ENCODE measurements at regions not wholly inside any gene's neighbourhood (a gene's known extent, or its start where the extent isn't known, plus 50 kb on each side); places are given as distances from the start of the nearest gene placed in this dataset.
"Not testable (repeated sequence)": the region's sequence is repeated elsewhere in the genome, so short reads cannot be mapped to it uniquely, and the experiment has no call there.

DNA sequence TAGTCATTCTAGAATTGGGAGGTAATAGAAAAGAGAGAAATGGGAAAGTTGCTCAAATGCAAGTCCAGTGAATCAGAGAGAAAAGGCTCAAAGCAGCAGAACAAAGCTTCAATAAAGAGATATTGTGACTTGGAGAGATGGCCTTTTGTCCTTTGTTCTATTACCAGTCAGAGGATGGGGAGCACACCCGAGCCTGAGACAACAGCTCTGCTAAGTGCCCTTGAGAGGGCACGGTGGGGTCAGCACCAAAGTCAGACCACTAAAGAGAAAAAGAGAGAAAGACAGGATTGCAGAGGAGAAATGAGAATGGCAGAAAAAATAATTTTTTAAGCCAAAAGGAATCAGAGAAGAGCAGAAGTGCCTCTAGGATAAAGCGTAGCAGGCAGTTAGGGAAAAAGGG lies 553.1 kb downstream of the TTLL7 start:
- not testable (repeated sequence) for DNase-seq (ENCODE audit: low read depth); H3K4me3 ChIP-seq (ENCODE audit: low read depth, low read length)

DNA sequence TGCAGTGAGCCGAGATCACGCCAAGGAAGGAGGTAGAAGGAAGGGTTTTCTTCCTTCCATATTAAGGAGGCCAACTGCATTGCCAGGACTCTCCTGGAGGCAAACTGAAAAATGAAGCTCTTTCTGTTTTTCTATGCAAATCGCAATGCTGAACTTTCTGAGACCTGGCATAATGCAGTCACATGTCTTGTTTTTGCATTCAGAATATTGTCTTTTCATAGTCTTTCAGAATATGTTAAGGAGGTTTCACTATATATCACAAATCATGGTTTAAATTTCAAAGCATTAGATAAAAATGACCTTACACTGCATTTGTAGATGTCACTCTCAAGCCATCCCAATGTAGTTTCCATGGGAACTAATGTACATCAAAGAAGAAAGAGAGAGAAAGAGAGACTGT lies 556.5 kb downstream of the TTLL7 start:
- not testable (repeated sequence) for H3K4me3 ChIP-seq (ENCODE audit: low read depth, low read length); DNase-seq (ENCODE audit: low read depth)

DNA sequence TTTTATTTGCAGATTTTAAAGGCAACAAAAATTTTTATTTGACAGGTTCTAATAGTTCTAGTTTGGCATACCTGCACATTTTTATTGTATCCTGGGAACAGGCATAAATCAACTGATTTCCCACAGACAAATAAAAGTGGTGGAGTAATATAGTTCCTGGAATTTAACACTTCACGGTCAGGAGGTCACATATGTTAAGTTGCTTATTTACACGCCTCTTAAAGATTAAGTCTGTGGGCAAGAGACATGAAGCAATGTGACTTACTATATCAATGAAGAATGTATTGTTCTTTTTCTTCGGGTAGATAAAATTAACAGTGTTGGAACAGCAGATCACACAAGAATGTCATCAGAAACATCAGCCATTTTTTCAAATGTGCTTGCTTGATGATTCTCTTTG lies 558.3 kb downstream of the TTLL7 start:
- not testable (repeated sequence) for DNase-seq (ENCODE audit: low read depth); H3K4me3 ChIP-seq (ENCODE audit: low read depth, low read length)

DNA sequence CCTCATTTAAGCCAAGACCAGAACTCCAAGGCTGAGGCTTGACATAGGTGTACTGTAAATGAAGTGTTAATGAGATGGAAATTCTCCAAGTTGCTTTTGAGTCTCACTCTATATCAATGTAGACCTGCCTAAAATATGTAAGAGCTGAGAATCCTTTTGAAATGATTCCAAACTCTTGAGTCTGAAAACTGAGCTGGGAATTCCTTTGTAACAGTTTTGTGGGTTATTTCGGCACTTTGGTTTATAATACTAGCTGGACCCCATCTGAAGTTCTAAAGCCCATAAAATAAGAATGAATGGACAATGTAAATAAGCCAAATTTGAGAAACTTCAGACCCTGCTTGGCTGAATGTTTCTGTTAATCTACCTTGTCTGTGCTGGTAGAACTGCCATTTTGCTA lies 558.9 kb downstream of the TTLL7 start:
- H3K4me3 ChIP-seq (ENCODE audit: low read depth, low read length); DNase-seq (ENCODE audit: low read depth): not testable (repeated sequence)

DNA sequence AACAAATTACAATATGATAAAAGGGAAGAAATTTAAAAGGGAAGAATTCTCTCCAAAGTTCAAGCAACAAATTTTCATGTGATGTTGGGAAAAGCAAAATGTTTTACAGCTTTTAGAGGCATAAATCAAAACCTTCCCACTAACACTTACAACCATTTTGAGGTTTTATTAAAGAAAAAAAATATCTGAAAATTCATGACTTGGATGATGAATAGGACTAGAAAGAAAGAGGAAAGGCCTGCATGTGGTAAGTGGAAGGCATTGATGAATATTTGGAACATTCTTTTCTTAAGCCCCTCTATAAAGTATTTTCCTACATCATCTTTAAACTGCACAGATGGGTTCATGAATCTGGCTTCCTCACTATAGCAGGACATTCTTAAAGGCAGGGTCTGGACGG lies 560.6 kb downstream of the TTLL7 start:
- not testable (repeated sequence) for DNase-seq (ENCODE audit: low read depth); H3K4me3 ChIP-seq (ENCODE audit: low read depth, low read length)

DNA sequence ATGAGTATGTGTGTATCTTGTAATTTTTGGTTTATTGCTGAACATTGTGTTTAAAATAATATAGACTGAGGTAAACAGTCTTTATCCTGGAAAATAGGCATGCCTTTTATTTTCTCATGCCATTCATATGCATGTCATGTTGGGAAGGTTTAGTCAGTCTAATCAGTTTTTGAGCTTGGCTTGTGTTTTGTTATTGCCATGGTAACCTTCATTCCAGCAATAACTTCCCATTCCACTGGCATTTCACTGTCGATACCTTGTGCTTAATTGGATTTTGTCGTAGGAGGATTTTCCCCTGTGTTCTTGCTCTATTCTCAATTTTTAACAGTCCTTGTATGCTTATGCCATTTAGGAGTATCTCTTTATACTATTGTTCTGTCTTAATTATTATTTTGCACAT lies 563.6 kb downstream of the TTLL7 start:
- not testable (repeated sequence) for DNase-seq (ENCODE audit: low read depth); H3K4me3 ChIP-seq (ENCODE audit: low read depth, low read length)

DNA sequence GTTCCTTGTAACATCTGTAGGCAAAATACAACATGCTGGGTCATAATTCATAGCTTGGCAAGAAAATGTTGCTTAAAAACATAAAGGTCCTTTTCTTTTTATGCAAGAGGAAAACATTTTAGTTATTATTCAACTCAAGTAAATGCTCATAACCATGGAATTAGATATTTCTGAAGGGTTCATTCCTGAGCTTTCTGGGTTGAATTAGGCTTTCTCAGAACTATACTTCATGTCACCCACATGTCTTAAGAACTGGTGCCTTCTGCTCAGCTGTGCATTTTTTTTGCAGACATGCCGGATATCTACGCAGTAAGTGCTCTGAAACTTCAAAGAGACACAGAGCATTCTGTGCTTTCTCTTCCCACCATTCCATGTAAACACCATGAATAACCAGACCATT lies 571.4 kb downstream of the TTLL7 start:
- not testable (repeated sequence) for DNase-seq (ENCODE audit: low read depth); H3K4me3 ChIP-seq (ENCODE audit: low read depth, low read length)

DNA sequence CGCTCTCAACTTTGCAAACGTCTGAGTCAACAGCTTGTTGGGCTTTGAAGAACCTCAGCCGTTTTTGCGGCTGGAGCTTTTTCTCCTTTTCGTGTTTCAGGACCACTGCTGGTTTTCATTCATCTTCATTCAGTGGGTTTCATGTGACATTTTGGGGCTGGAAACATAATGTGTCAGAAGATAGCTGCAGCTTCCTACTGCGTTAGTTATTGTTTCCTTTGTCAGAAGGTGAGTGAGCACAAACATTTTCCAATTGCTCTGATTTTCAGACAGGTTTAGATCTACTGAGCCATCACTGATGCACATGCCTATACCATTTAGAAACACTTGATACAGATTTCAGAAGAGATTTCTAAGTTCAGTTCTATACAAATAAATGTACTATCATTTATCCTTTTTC lies 575.5 kb downstream of the TTLL7 start:
- not testable (repeated sequence) for H3K4me3 ChIP-seq (ENCODE audit: low read depth, low read length); DNase-seq (ENCODE audit: low read depth)

DNA sequence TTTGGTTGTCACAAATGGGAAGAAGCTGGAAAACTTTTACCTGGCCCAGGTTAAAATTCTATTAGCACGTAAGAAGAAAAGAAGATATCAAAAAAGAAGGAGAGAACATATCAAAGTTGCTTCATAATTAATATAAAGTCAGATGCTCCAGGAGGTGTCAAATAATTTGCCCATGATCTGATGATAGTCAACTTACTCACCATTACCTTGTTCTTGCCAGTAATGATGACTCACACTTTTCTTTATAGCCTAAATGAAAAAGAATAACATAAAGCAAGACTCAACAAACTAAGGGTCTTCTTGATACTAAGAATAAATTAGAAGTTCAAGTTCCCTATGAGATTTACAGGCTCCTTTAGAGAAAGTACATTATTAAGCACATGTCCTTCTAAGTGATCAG lies 580.4 kb downstream of the TTLL7 start:
- TF ChIP-seq, protein P1, sequence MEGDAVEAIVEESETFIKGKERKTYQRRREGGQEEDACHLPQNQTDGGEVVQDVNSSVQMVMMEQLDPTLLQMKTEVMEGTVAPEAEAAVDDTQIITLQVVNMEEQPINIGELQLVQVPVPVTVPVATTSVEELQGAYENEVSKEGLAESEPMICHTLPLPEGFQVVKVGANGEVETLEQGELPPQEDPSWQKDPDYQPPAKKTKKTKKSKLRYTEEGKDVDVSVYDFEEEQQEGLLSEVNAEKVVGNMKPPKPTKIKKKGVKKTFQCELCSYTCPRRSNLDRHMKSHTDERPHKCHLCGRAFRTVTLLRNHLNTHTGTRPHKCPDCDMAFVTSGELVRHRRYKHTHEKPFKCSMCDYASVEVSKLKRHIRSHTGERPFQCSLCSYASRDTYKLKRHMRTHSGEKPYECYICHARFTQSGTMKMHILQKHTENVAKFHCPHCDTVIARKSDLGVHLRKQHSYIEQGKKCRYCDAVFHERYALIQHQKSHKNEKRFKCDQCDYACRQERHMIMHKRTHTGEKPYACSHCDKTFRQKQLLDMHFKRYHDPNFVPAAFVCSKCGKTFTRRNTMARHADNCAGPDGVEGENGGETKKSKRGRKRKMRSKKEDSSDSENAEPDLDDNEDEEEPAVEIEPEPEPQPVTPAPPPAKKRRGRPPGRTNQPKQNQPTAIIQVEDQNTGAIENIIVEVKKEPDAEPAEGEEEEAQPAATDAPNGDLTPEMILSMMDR (IDR thresholded peaks at IDR 0.05; ENCODE audit: low read depth, low read length, missing control alignments) = no peak
- H3K4me3 ChIP-seq (ENCODE audit: low read depth, low read length) = no peak overlapping the region
- DNase-seq (ENCODE audit: low read depth) = no peak

DNA sequence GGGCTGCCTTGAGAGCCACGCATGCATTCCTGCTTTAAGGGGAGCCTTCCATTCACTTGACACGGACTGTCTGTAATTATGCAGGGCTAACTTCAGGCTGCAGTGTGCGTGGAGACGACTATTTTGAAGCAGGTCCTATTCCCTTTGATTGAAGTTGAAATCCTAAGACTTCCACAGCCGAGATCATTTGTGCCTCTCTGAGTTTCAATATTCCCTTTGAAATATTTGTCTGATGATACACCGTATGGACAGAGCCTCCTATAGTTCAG lies 585.2 kb downstream of the TTLL7 start:
- not testable (repeated sequence) for DNase-seq (ENCODE audit: low read depth); H3K4me3 ChIP-seq (ENCODE audit: low read depth, low read length)

DNA sequence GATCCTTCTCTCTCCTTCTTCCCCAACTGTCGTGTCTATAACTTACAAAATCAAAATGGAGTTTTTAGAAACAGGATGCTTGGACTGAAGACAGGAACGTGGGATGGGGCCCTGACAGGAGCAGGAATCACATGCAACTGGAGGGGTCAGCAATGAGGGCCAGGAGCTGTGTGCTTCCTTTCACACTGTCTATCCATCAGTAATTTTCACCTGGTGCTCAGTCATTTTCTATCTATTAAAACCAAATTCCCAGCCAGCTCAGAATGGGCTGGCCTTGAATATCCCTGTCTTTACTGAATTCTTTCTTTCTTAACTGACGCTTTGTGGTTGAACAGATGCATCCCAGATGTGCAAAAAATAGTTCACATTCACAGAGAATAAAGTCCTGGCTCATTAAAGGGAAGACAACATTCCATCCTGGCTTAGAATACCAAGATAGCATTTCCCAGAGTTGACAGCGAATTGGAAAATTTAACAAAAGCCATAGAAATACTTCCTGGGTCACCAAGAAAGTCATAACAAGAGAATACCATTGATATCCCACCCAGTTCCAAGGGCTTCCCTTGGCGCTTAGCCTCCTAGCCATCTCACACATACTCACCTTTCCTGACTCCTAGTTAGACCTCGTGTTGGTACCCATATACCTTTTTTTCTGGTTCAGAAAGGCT lies 588.1 kb downstream of the TTLL7 start:
- not testable (repeated sequence) for H3K4me3 ChIP-seq (ENCODE audit: low read depth, low read length); DNase-seq (ENCODE audit: low read depth)

DNA sequence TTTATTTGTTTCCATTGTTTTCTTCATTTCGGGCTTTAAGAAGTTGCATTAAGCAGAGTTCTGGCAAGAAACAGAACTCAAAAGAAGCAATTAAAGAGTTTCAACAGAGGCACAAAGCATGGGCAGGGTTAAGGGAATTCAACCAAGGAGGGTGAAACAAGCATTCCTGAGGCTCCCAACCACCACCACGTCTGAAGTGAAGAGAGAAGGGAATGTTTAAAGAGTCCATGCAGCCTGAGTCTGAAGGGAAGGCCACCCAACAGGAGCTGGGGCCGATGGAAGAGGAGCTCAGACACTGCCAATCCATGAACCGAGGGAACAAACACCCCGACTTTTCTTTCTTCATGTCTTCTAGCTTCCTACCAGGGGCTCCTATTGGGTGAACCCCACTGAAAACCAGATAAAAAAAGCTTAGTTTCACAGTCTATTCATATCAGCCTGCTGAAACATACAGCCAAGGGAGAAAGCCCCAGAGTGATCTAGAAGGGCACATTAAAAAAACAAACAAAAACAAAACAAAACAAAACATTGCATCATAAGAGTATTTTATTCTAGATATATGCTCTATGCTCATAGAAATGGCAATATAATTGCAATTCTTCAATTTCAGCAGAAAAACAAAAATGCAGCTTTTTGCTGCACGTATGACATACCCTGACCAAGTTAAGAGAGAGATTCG lies 592.1 kb downstream of the TTLL7 start:
- DNase-seq (ENCODE audit: low read depth); H3K4me3 ChIP-seq (ENCODE audit: low read depth, low read length): not testable (repeated sequence)

DNA sequence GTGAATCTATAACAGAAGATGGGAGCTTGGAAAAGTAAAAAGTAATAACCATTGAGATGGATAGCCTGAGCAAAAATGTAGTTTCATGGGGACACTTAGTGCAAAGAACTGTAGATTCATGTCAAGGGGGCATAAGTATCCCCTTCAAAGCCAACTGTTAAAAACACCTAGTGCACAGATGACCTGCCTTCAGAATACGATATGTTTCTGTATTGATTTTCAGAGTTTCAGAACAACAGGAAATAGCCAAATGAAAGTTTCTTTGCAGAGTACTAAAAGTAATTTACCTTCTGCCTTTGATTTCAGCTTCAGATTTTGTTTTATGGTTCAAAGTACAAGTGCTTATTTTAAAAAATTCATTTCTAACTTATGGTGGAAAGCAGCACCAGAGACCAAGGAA lies 593.1 kb downstream of the TTLL7 start:
- not testable (repeated sequence) for H3K4me3 ChIP-seq (ENCODE audit: low read depth, low read length)

DNA sequence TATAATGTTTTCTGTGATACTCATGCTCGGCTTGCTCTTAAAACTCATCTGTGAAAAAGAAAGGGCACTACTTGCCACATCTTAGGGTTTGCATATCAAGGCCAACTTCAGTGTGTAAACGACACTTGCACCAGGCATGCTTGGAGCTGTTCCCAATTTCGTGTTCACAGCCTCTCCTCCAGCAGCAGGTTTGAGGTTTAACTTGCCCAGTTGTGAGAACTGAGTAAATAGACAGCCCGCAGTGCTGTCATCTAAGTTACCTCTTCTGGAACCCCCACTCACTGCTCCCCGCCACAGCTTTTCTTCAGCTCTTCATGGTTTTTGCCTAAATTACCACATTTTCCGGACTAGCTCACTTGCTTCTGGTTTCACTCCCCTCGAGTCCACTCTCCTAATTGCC lies 595.4 kb downstream of the TTLL7 start:
- not testable (repeated sequence) for DNase-seq (ENCODE audit: low read depth); H3K4me3 ChIP-seq (ENCODE audit: low read depth, low read length)

More for the DNA sequence above, 593.1 kb downstream of the TTLL7 start:
- peak; percentile 2 for DNase-seq (ENCODE audit: low read depth)

DNA sequence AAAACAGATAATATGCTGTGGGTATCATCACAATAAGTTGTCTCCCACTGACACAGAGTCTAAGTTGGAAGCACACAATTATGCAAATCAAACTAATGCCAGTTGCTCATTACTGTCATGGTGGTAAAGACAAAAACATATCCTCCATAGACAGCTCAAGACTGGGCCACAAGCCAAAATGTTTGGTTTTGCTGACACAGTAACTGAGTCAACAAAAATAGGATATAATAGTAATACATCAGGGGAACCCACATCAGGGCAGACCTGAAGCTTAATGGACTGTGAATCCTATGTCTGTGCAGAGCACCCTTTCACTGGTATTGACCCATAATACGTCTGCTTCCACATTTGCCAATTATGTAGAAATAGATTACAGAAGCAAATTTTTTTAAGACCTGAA lies 597.8 kb downstream of the TTLL7 start:
- H3K4me3 ChIP-seq (ENCODE audit: low read depth, low read length); DNase-seq (ENCODE audit: low read depth): not testable (repeated sequence)

DNA sequence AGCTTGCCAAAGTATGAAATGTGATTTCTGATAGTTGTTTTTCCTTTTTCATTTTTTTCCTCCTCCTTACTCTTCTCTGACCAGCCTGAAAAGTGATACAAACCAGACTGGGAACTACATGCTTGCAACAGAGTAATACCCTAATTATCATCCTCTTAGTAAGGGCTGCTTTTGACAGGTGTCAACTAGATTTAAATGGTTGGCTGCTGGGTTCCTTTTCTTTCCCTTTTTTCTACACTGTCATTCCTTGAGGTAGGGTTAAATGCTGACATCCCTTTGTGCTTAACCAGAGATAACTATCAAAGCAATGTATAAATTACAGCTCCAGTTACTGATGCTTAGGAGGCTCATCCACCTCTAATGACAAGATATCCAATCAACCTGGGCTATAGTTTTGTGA lies 598.8 kb downstream of the TTLL7 start:
- DNase-seq (ENCODE audit: low read depth) = not testable (repeated sequence)

DNA sequence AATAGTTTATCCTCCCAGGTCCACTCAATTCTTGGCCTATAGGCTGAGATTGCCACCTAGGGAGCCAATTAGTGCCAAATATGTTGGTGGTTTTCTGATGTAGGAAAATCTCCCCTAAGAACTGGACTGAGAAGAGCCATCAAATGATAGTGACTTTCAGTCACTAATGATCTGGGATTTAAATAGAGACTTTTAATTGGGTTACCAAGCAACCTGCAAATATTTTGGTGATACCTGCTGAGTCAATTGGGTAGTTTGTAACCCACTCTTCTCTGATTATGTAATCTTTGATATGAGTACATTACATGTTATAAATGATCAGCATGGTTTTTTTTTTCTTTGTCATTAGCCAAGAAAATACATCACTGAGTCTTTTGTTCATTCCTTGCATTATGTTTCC lies 600.8 kb downstream of the TTLL7 start:
- DNase-seq (ENCODE audit: low read depth); H3K4me3 ChIP-seq (ENCODE audit: low read depth, low read length): not testable (repeated sequence)

More for the DNA sequence above, 598.8 kb downstream of the TTLL7 start:
- H3K4me3 ChIP-seq (ENCODE audit: low read depth, low read length) = not testable (repeated sequence)

DNA sequence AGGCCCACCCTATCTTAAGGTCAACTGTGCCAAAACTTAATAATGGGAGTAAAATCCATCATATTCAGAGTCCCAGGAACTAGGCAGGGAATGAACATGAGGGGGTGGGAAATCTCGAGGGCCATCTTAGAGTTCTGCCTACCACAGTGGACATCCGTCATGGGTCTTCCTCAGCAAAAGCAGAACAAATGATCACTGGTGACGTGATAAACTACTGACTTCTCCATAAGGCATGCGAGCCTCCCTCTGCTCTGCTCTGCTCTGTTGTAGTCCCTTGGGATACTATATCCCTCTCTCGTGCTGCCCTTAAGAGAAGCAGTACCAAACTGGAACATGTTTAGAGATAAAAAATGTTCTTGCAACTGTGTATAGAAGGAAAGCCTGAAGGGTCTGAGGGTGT lies 603.8 kb downstream of the TTLL7 start:
- not testable (repeated sequence) for DNase-seq (ENCODE audit: low read depth); H3K4me3 ChIP-seq (ENCODE audit: low read depth, low read length)

DNA sequence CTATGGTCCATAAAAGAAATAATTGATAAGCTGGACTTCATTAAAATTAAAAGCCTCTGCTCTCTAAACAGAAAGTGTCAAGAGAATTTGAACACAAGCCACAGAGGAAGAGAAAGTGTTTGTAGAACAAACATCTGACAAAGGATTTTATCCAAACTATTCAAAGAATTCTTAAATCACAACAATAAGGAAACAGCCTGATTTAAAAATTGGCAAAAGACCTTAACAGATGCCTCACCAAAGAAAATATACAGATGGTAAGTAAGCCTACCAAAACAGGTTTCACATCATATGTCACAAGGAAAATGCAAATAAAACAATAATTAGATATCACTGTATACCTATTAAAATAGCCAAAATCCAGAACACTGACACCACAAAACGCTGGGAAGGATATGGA lies 612.0 kb downstream of the TTLL7 start:
- not testable (repeated sequence) for H3K4me3 ChIP-seq (ENCODE audit: low read depth, low read length); DNase-seq (ENCODE audit: low read depth)

All from GM12864 (cell line).